DOHH2 (cell line): ENCODE measurements at regions not wholly inside any gene's neighbourhood (a gene's known extent, or its start where the extent isn't known, plus 50 kb on each side); places are given as distances from the start of the nearest gene placed in this dataset.

Experiments used
- CTCF ChIP-seq: fragments of 200-600 bp; sonication (generic); IDR thresholded peaks from one replicate; pipeline ENCODE4 v1.5.1; 2014; ENCODE audit warnings: antibody characterized with exemption, mild to moderate bottlenecking, low read depth, low read length; ENCODE audit not compliant: poor library complexity, severe bottlenecking
- EZH2phosphoT487 ChIP-seq: fragments of 200-600 bp; sonication (generic); IDR thresholded peaks from 2 replicates; pipeline ENCODE4 v1.6.1; 2017; ENCODE audit warnings: borderline replicate concordance, mild to moderate bottlenecking, antibody characterized with exemption, low read length, moderate library complexity, mixed read lengths

- no peak for TF ChIP-seq CTCF
- no peak for TF ChIP-seq EZH2phosphoT487
These were observed 152.8 kb upstream of the IFNE start for GRCh38 chr9:21634951-21635350.
